ENCODE measurements at regions not wholly inside any gene's neighbourhood (a gene's known extent, or its start where the extent isn't known, plus 50 kb on each side); places are given as distances from the start of the nearest gene placed in this dataset.

- TF ChIP-seq POLR2A (IDR thresholded peaks at IDR 0.05) (no peak), CTCF (IDR thresholded peaks at IDR 0.05) (no peak)
Observed at GRCh38 chr2:236464140-236464539, 105.5 kb upstream of the ACKR3 start.

All from thyroid gland (tissue), 4 donors.